Tibial nerve (tissue), 4 donors: ENCODE measurements at regions not wholly inside any gene's neighbourhood (a gene's known extent, or its start where the extent isn't known, plus 50 kb on each side); places are given as distances from the start of the nearest gene placed in this dataset.

ENCODE experiments used
- CTCF ChIP-seq, 5 experiments: fragments of 200-600 bp in 3 of 5; fragments of 450-650 bp in 2 of 5; sonication (generic) in 3 of 5; IDR thresholded peaks; one replicate each; pipeline ENCODE4 v1.5.1; 2016 to 2019; ENCODE audit warnings: antibody characterized with exemption in 5 of 5, mild to moderate bottlenecking in 3 of 5, moderate library complexity in 2 of 5
- EP300 ChIP-seq, 2 donors: sonication (generic); formaldehyde crosslinking; IDR thresholded peaks; one replicate each; pipeline ENCODE4 v1.6.1; 2017; ENCODE audit warnings: antibody characterized with exemption in 2 of 2, mild to moderate bottlenecking in 1 of 2
- POLR2A ChIP-seq, 2 donors: fragments of 450-650 bp; IDR thresholded peaks; one replicate each; pipeline ENCODE4 v1.6.1; 2017; ENCODE audit warnings: antibody characterized with exemption in 2 of 2, mild to moderate bottlenecking in 2 of 2, moderate library complexity in 2 of 2

- no peak for TF ChIP-seq EP300 (IDR thresholded peaks at IDR 0.05)
- TF ChIP-seq CTCF (IDR thresholded peaks at IDR 0.05): no peak
- no peak for TF ChIP-seq POLR2A (IDR thresholded peaks at IDR 0.05)
Measured at GRCh38 chr5:4553978-4554377, 586.2 kb upstream of the ADAMTS16 start.
